ENCODE measurements at regions not wholly inside any gene's neighbourhood (a gene's known extent, or its start where the extent isn't known, plus 50 kb on each side); places are given as distances from the start of the nearest gene placed in this dataset.

GRCh38 chr9:119951591-119951990, 582.4 kb upstream of the BRINP1 start:
- BruUV-seq (replicated peaks) = no TSS peak
- Histone ChIP-seq H3K79me2 (ENCODE audit: insufficient read depth, low read depth, low read length) (no peaks in the 10 kb centered on the region), H3K4me1 (ENCODE audit: insufficient read depth, low read length, poor library complexity, severe bottlenecking) (no peaks in the 10 kb centered on the region), H3K36me3 (ENCODE audit: insufficient read depth, low read length) (no peaks in the 10 kb centered on the region), H3K4me2 (ENCODE audit: low read length) (no peak overlapping the region), H3K4me3 (ENCODE audit: low read depth, low read length, poor library complexity, severe bottlenecking) (no peak overlapping the region), H4K20me1 (ENCODE audit: insufficient read depth, low read length) (no peaks in the 10 kb centered on the region), H2AFZ (ENCODE audit: low read length) (no peak overlapping the region), H3K27ac (ENCODE audit: low read depth, low read length, poor library complexity, severe bottlenecking) (no peak overlapping the region), H3K9me2 (ENCODE audit: insufficient read depth, low read length) (no peaks in the 10 kb centered on the region), H3K9me3 (ENCODE audit: low read length) (no peaks in the 10 kb centered on the region)
- TF ChIP-seq EZH2phosphoT487 (IDR thresholded peaks at IDR 0.05; ENCODE audit: borderline replicate concordance, low read depth, low read length) = no peak
- ChIA-PET CTCF (ENCODE audit: unreplicated experiment) (no interaction called here), POLR2A (interaction anchor here (0.7 to 0.9 kb wide), 2 partner anchors 14 to 1405 kb away, joined by 3 to 4 read pairs; no protein-coding TSS in a partner anchor)
- DNase-seq (ENCODE audit: low spot score) = no peak
- intact Hi-C loops (cut with micrococcal nuclease; ENCODE audit: unreplicated experiment) = no loop called here

GRCh38 chr9:119951090-119951489, 581.9 kb upstream of the BRINP1 start:
- no peak overlapping the region for H3K27ac ChIP-seq (ENCODE audit: low read depth, low read length, poor library complexity, severe bottlenecking)
- no peak for DNase-seq (ENCODE audit: low spot score)
- H3K9me3 ChIP-seq (ENCODE audit: low read length) = no peaks in the 10 kb centered on the region
- no TSS peak for BruUV-seq (replicated peaks)
- POLR2A ChIA-PET = interaction anchor here (0.9 kb wide), 2 partner anchors 10 to 13 kb away, joined by 3 to 4 read pairs; no protein-coding TSS in a partner anchor
- no peaks in the 10 kb centered on the region for H3K4me1 ChIP-seq (ENCODE audit: insufficient read depth, low read length, poor library complexity, severe bottlenecking)
- no peak overlapping the region for H3K4me3 ChIP-seq (ENCODE audit: low read depth, low read length, poor library complexity, severe bottlenecking)
- CTCF ChIA-PET (ENCODE audit: unreplicated experiment) = no interaction called here
- H3K9me2 ChIP-seq (ENCODE audit: insufficient read depth, low read length) = no peaks in the 10 kb centered on the region
- H2AFZ ChIP-seq (ENCODE audit: low read length) = no peak overlapping the region
- no peak overlapping the region for H3K4me2 ChIP-seq (ENCODE audit: low read length)
- no peak for TF ChIP-seq EZH2phosphoT487 (IDR thresholded peaks at IDR 0.05; ENCODE audit: borderline replicate concordance, low read depth, low read length)
- no peak for TF ChIP-seq CTCF (conservative IDR thresholded peaks at IDR 0.05; ENCODE audit: low read length)
- intact Hi-C loops (cut with micrococcal nuclease; ENCODE audit: unreplicated experiment) = no loop called here
- no peaks in the 10 kb centered on the region for H3K79me2 ChIP-seq (ENCODE audit: insufficient read depth, low read depth, low read length)
- H3K36me3 ChIP-seq (ENCODE audit: insufficient read depth, low read length) = no peaks in the 10 kb centered on the region
- no peaks in the 10 kb centered on the region for H4K20me1 ChIP-seq (ENCODE audit: insufficient read depth, low read length)

- Histone ChIP-seq H3K9me2 (ENCODE audit: insufficient read depth, low read length) (no peaks in the 10 kb centered on the region), H3K27ac (ENCODE audit: low read depth, low read length, poor library complexity, severe bottlenecking) (no peak overlapping the region), H3K79me2 (ENCODE audit: insufficient read depth, low read depth, low read length) (no peaks in the 10 kb centered on the region), H2AFZ (ENCODE audit: low read length) (no peak overlapping the region), H3K4me3 (ENCODE audit: low read depth, low read length, poor library complexity, severe bottlenecking) (no peak overlapping the region), H3K9me3 (ENCODE audit: low read length) (no peaks in the 10 kb centered on the region), H3K36me3 (ENCODE audit: insufficient read depth, low read length) (no peaks in the 10 kb centered on the region), H3K4me1 (ENCODE audit: insufficient read depth, low read length, poor library complexity, severe bottlenecking) (no peaks in the 10 kb centered on the region), H4K20me1 (ENCODE audit: insufficient read depth, low read length) (no peaks in the 10 kb centered on the region), H3K4me2 (ENCODE audit: low read length) (no peak overlapping the region)
- intact Hi-C loops (cut with micrococcal nuclease; ENCODE audit: unreplicated experiment) = no loop called here
- DNase-seq (ENCODE audit: low spot score) = no peak
- ChIA-PET CTCF (ENCODE audit: unreplicated experiment) (no interaction called here), POLR2A (interaction anchor here (0.8 kb wide), 1 partner anchor 34 kb away, joined by 3 read pairs; no protein-coding TSS in a partner anchor)
- BruUV-seq (replicated peaks) = no TSS peak
- TF ChIP-seq CTCF (conservative IDR thresholded peaks at IDR 0.05; ENCODE audit: low read length) (no peak), EZH2phosphoT487 (IDR thresholded peaks at IDR 0.05; ENCODE audit: borderline replicate concordance, low read depth, low read length) (no peak)
These were observed 576.5 kb upstream of the BRINP1 start for GRCh38 chr9:119945686-119946085.

All from OCI-LY7 (cell line).